ENCODE measurements at regions not wholly inside any gene's neighbourhood (a gene's known extent, or its start where the extent isn't known, plus 50 kb on each side); places are given as distances from the start of the nearest gene placed in this dataset.

DNA sequence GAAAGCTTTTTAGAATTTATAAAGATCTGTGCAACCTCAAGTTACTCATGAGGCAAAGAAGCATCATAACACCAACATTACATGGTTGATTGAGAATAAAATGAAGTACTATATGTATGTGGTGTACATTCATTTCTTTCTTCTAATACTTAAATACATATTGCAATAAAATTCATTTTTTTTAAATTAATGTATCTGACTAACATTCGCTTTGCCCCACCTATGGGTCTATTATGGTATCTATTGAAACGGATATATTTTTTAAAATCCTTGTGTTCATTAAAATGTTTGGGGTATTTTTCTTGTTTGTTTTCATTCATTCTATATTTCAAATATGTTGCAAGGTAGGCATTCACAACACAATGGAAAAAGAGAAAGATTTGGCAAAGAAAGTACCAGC lies 237.5 kb downstream of the DSEL start:
- Mint-ChIP-seq H3K27ac (ENCODE audit: unreplicated experiment) (no peak overlapping the region), H3K36me3 (ENCODE audit: insufficient read depth, unreplicated experiment) (peaks cover 4% of the 10 kb centered on the region), H3K4me1 (ENCODE audit: low read depth, unreplicated experiment) (no peaks in the 10 kb centered on the region), H3K27me3 (ENCODE audit: insufficient read depth, unreplicated experiment) (peaks cover 8% of the 10 kb centered on the region), H3K4me3 (ENCODE audit: unreplicated experiment) (no peak overlapping the region), H3K9me3 (ENCODE audit: unreplicated experiment) (no peaks in the 10 kb centered on the region)
- no peak for DNase-seq
- no TSS peak for BruUV-seq (replicated peaks)
- H3K4me3 ChIP-seq (ENCODE audit: low read depth, low read length) = no peak overlapping the region
- intact Hi-C loops (cut with micrococcal nuclease; ENCODE audit: unreplicated experiment) = no loop called here
- H3K36me3 ChIP-seq (ENCODE audit: control insufficient read depth, insufficient read depth, low read length) = no peaks in the 10 kb centered on the region
- ChIA-PET CTCF (no interaction called here), POLR2A (no interaction called here)
- TF ChIP-seq, protein P1, sequence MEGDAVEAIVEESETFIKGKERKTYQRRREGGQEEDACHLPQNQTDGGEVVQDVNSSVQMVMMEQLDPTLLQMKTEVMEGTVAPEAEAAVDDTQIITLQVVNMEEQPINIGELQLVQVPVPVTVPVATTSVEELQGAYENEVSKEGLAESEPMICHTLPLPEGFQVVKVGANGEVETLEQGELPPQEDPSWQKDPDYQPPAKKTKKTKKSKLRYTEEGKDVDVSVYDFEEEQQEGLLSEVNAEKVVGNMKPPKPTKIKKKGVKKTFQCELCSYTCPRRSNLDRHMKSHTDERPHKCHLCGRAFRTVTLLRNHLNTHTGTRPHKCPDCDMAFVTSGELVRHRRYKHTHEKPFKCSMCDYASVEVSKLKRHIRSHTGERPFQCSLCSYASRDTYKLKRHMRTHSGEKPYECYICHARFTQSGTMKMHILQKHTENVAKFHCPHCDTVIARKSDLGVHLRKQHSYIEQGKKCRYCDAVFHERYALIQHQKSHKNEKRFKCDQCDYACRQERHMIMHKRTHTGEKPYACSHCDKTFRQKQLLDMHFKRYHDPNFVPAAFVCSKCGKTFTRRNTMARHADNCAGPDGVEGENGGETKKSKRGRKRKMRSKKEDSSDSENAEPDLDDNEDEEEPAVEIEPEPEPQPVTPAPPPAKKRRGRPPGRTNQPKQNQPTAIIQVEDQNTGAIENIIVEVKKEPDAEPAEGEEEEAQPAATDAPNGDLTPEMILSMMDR (IDR thresholded peaks at IDR 0.05; ENCODE audit: insufficient read depth in 1 of 2, low read depth in 1 of 2, low read length in 1 of 2, severe bottlenecking in 1 of 2, unreplicated experiment in 1 of 2) = no peak
- no peaks in the 10 kb centered on the region for H3K4me1 ChIP-seq
- H3K9me3 ChIP-seq = no peaks in the 10 kb centered on the region
- no peaks in the 10 kb centered on the region for H3K27me3 ChIP-seq (replicated peaks; ENCODE audit: control insufficient read depth, insufficient read depth, low read length)

DNA sequence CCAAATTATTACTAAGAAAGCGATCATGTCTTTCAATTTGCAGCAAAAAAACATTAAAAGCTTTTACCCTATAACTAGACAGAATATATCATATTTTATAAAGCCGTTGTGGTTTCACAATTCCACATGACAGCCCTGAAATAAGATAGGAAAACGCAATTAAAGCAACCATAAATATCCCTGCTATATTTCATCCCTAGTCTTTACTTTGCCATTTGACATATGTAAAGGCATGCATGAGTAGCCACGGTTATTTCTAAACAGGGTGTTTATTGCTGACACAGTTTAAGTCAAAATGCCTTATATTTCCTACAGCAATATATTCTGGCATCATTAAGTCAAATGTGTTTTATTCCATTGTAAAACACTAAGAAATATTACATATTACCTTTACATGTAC lies 239.9 kb downstream of the DSEL start:
- POLR2A ChIA-PET = no interaction called here
- no peak overlapping the region for H3K4me3 Mint-ChIP-seq (ENCODE audit: unreplicated experiment)
- no peaks in the 10 kb centered on the region for H3K9me3 ChIP-seq
- peaks cover 4% of the 10 kb centered on the region for H3K36me3 Mint-ChIP-seq (ENCODE audit: insufficient read depth, unreplicated experiment)
- no peaks in the 10 kb centered on the region for H3K4me1 Mint-ChIP-seq (ENCODE audit: low read depth, unreplicated experiment)
- H3K36me3 ChIP-seq (ENCODE audit: control insufficient read depth, insufficient read depth, low read length) = no peaks in the 10 kb centered on the region
- no peak overlapping the region for H3K4me3 ChIP-seq (ENCODE audit: low read depth, low read length)
- TF ChIP-seq, protein P1 (IDR thresholded peaks at IDR 0.05; ENCODE audit: insufficient read depth in 1 of 2, low read depth in 1 of 2, low read length in 1 of 2, severe bottlenecking in 1 of 2, unreplicated experiment in 1 of 2) = no peak
- intact Hi-C loops (cut with micrococcal nuclease; ENCODE audit: unreplicated experiment) = no loop called here
- no peaks in the 10 kb centered on the region for H3K4me1 ChIP-seq
- H3K27me3 Mint-ChIP-seq (ENCODE audit: insufficient read depth, unreplicated experiment) = peaks cover 3% of the 10 kb centered on the region
- no peaks in the 10 kb centered on the region for H3K27me3 ChIP-seq (replicated peaks; ENCODE audit: control insufficient read depth, insufficient read depth, low read length)
- BruUV-seq (replicated peaks) = no TSS peak
- no peak for DNase-seq
- CTCF ChIA-PET = no interaction called here
- no peaks in the 10 kb centered on the region for H3K9me3 Mint-ChIP-seq (ENCODE audit: unreplicated experiment)
- H3K27ac Mint-ChIP-seq (ENCODE audit: unreplicated experiment) = no peak overlapping the region

DNA sequence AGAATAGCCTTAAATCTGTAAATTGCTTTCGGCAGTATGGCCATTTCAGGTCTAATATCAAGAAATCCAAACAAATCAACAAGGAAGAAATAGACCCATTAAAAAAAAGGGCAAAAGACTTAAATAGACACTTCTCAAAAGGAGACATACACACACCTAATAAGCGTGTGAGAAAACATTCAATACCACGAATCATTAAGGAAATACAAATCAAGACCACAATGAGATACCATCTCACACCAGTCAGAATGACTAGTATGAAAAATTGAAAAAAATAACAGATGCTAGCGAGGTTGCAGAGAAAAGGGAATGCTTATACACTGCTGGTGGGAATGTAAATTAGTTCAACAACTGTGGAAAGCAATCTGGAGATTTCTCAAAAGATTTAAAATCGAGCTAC lies 243.2 kb downstream of the DSEL start:
- no peak overlapping the region for H3K4me3 Mint-ChIP-seq (ENCODE audit: unreplicated experiment)
- Histone ChIP-seq H3K4me1 (no peaks in the 10 kb centered on the region), H3K27me3 (replicated peaks; ENCODE audit: control insufficient read depth, insufficient read depth, low read length) (no peaks in the 10 kb centered on the region), H3K36me3 (ENCODE audit: control insufficient read depth, insufficient read depth, low read length) (no peaks in the 10 kb centered on the region), H3K4me3 (ENCODE audit: low read depth, low read length) (no peak overlapping the region), H3K9me3 (no peaks in the 10 kb centered on the region)
- DNase-seq = no peak
- no peaks in the 10 kb centered on the region for H3K4me1 Mint-ChIP-seq (ENCODE audit: low read depth, unreplicated experiment)
- no TSS peak for BruUV-seq (replicated peaks)
- intact Hi-C loops (cut with micrococcal nuclease; ENCODE audit: unreplicated experiment) = no loop called here
- no peaks in the 10 kb centered on the region for H3K27me3 Mint-ChIP-seq (ENCODE audit: insufficient read depth, unreplicated experiment)
- no peaks in the 10 kb centered on the region for H3K9me3 Mint-ChIP-seq (ENCODE audit: unreplicated experiment)
- H3K36me3 Mint-ChIP-seq (ENCODE audit: insufficient read depth, unreplicated experiment) = no peaks in the 10 kb centered on the region
- TF ChIP-seq, protein P1 (IDR thresholded peaks at IDR 0.05; ENCODE audit: insufficient read depth in 1 of 2, low read depth in 1 of 2, low read length in 1 of 2, severe bottlenecking in 1 of 2, unreplicated experiment in 1 of 2) = no peak
- POLR2A ChIA-PET = no interaction called here
- H3K27ac Mint-ChIP-seq (ENCODE audit: unreplicated experiment) = no peak overlapping the region
- CTCF ChIA-PET = no interaction called here

All from Caco-2 (cell line).